Duodenal mucosa (tissue), 2 donors: ENCODE measurements at regions not wholly inside any gene's neighbourhood (a gene's known extent, or its start where the extent isn't known, plus 50 kb on each side); places are given as distances from the start of the nearest gene placed in this dataset.

Experiments
- H3K27ac ChIP-seq: one replicate; pipeline ENCODE4 v1.7.0; 2013; ENCODE audit warnings: low read depth, low read length
- H3K27me3 ChIP-seq, 2 donors: one replicate each; pipeline ENCODE4 v1.7.0; 2013; ENCODE audit warnings: low read length in 2 of 2, control low read depth in 1 of 2; ENCODE audit not compliant: insufficient read depth in 2 of 2, control insufficient read depth in 1 of 2
- H3K36me3 ChIP-seq, 2 donors: one replicate each; pipeline ENCODE4 v1.7.0; 2013; ENCODE audit warnings: low read length in 2 of 2, control low read depth in 1 of 2; ENCODE audit not compliant: insufficient read depth in 2 of 2, control insufficient read depth in 1 of 2
- H3K4me1 ChIP-seq, 2 donors: one replicate each; pipeline ENCODE4 v1.7.0; 2013; ENCODE audit warnings: low read length in 2 of 2, control low read depth in 1 of 2; ENCODE audit not compliant: insufficient read depth in 2 of 2, control insufficient read depth in 1 of 2
- H3K4me3 ChIP-seq, 2 donors: one replicate each; pipeline ENCODE4 v1.7.0; 2013; ENCODE audit warnings: low read length in 2 of 2, low read depth in 1 of 2
- H3K9ac ChIP-seq, 2 donors: one replicate each; pipeline ENCODE4 v1.7.0; 2013; ENCODE audit warnings: low read length in 2 of 2, low read depth in 1 of 2
- H3K9me3 ChIP-seq, 2 donors: one replicate each; pipeline ENCODE4 v1.7.0; 2013; ENCODE audit warnings: low read length in 2 of 2, control low read depth in 1 of 2; ENCODE audit not compliant: control insufficient read depth in 1 of 2

- Histone ChIP-seq H3K4me3 (no peak overlapping the region), H3K27ac (no peak overlapping the region), H3K4me1 (no peaks in the 10 kb centered on the region), H3K27me3 (no peaks in the 10 kb centered on the region), H3K9me3 (peaks cover 7 to 9% of the 10 kb centered on the region in 2 donors), H3K9ac (no peak overlapping the region), H3K36me3 (no peaks in the 10 kb centered on the region)
Measured at GRCh38 chr2:5215989-5216607, 476.1 kb upstream of the SOX11 start.

- no peaks in the 10 kb centered on the region for H3K27me3 ChIP-seq
- no peaks in the 10 kb centered on the region for H3K4me1 ChIP-seq
- peaks cover 4 to 15% of the 10 kb centered on the region in 2 donors for H3K9me3 ChIP-seq
- H3K9ac ChIP-seq, result no peak overlapping the region
- H3K27ac ChIP-seq, result no peak overlapping the region
- no peaks in the 10 kb centered on the region for H3K36me3 ChIP-seq
- H3K4me3 ChIP-seq, result no peak overlapping the region
Measured at GRCh38 chr2:5227062-5227699, 465.0 kb upstream of the SOX11 start.

- Histone ChIP-seq H3K9me3 (peaks cover 4 to 15% of the 10 kb centered on the region in 2 donors), H3K4me1 (no peaks in the 10 kb centered on the region), H3K9ac (no peak overlapping the region), H3K27ac (no peak overlapping the region), H3K36me3 (no peaks in the 10 kb centered on the region), H3K4me3 (no peak overlapping the region), H3K27me3 (no peaks in the 10 kb centered on the region)
Measured at GRCh38 chr2:5229574-5229973, 462.6 kb upstream of the SOX11 start.

- Histone ChIP-seq H3K9me3 (peaks cover 3 to 14% of the 10 kb centered on the region in 2 donors), H3K4me1 (no peaks in the 10 kb centered on the region), H3K36me3 (no peaks in the 10 kb centered on the region), H3K9ac (no peak overlapping the region), H3K4me3 (no peak overlapping the region), H3K27me3 (no peaks in the 10 kb centered on the region), H3K27ac (no peak overlapping the region)
Measured at GRCh38 chr2:5230444-5230843, 461.7 kb upstream of the SOX11 start.

- no peaks in the 10 kb centered on the region for H3K4me1 ChIP-seq
- H3K9ac ChIP-seq, result no peak overlapping the region
- H3K36me3 ChIP-seq, result no peaks in the 10 kb centered on the region
- H3K27me3 ChIP-seq, result no peaks in the 10 kb centered on the region
- no peak overlapping the region for H3K27ac ChIP-seq
- H3K9me3 ChIP-seq, result peaks cover 0 to 11% of the 10 kb centered on the region in 2 donors
- no peak overlapping the region for H3K4me3 ChIP-seq
Measured at GRCh38 chr2:5230855-5231254, 461.3 kb upstream of the SOX11 start.

GRCh38 chr2:5231287-5231686, 460.9 kb upstream of the SOX11 start:
- Histone ChIP-seq H3K4me3 (no peak overlapping the region), H3K4me1 (no peaks in the 10 kb centered on the region), H3K27me3 (no peaks in the 10 kb centered on the region), H3K9ac (no peak overlapping the region), H3K27ac (no peak overlapping the region), H3K36me3 (no peaks in the 10 kb centered on the region), H3K9me3 (peaks cover 0 to 12% of the 10 kb centered on the region in 2 donors)

- H3K36me3 ChIP-seq, result no peaks in the 10 kb centered on the region
- H3K4me1 ChIP-seq, result no peaks in the 10 kb centered on the region
- H3K9ac ChIP-seq, result no peak overlapping the region
- no peak overlapping the region for H3K27ac ChIP-seq
- H3K9me3 ChIP-seq, result peaks cover 0 to 9% of the 10 kb centered on the region in 2 donors
- H3K27me3 ChIP-seq, result no peaks in the 10 kb centered on the region
- no peak overlapping the region for H3K4me3 ChIP-seq
Measured at GRCh38 chr2:5234563-5234962, 457.6 kb upstream of the SOX11 start.

GRCh38 chr2:5235701-5236100, 456.5 kb upstream of the SOX11 start:
- peaks cover 0 to 6% of the 10 kb centered on the region in 2 donors for H3K9me3 ChIP-seq
- no peaks in the 10 kb centered on the region for H3K36me3 ChIP-seq
- no peak overlapping the region for H3K27ac ChIP-seq
- H3K4me3 ChIP-seq, result no peak overlapping the region
- no peaks in the 10 kb centered on the region for H3K27me3 ChIP-seq
- no peak overlapping the region for H3K9ac ChIP-seq
- H3K4me1 ChIP-seq, result no peaks in the 10 kb centered on the region

- Histone ChIP-seq H3K27ac (no peak overlapping the region), H3K4me3 (no peak overlapping the region), H3K4me1 (no peaks in the 10 kb centered on the region), H3K27me3 (no peaks in the 10 kb centered on the region), H3K36me3 (no peaks in the 10 kb centered on the region), H3K9ac (no peak overlapping the region), H3K9me3 (peaks cover 0 to 5% of the 10 kb centered on the region in 2 donors)
Measured at GRCh38 chr2:5236249-5236648, 455.9 kb upstream of the SOX11 start.

GRCh38 chr2:5242751-5243150, 449.4 kb upstream of the SOX11 start:
- Histone ChIP-seq H3K27me3 (no peaks in the 10 kb centered on the region), H3K4me3 (no peak overlapping the region), H3K9ac (no peak overlapping the region), H3K9me3 (peaks cover 2 to 4% of the 10 kb centered on the region in 2 donors), H3K27ac (no peak overlapping the region), H3K4me1 (no peaks in the 10 kb centered on the region), H3K36me3 (no peaks in the 10 kb centered on the region)
